ENCODE measurements at regions not wholly inside any gene's neighbourhood (a gene's known extent, or its start where the extent isn't known, plus 50 kb on each side); places are given as distances from the start of the nearest gene placed in this dataset.

- H3K4me3 ChIP-seq (replicated peaks; ENCODE audit: insufficient read depth, low read length) = no peak overlapping the region
- H3K27ac ChIP-seq (replicated peaks) = no peak overlapping the region
- TF ChIP-seq SPI1 (IDR thresholded peaks at IDR 0.05; ENCODE audit: borderline replicate concordance, low read depth) = no peak
- no peak for TF ChIP-seq POLR2AphosphoS5 (IDR thresholded peaks at IDR 0.05; ENCODE audit: low read depth)
- no peak for TF ChIP-seq CTCF (IDR thresholded peaks at IDR 0.05; ENCODE audit: insufficient read depth, low read length)
- no peak for TF ChIP-seq GABPA (IDR thresholded peaks at IDR 0.05; ENCODE audit: low read depth)
- TF ChIP-seq REST (IDR thresholded peaks at IDR 0.05; ENCODE audit: insufficient replicate concordance, low read depth) = no peak
- no peak for DNase-seq (ENCODE audit: low read depth in 1 of 2, low spot score in 1 of 2)
- H3K27me3 ChIP-seq (ENCODE audit: insufficient read depth, poor library complexity, severe bottlenecking) = no peaks in the 10 kb centered on the region
Measured at GRCh38 chr3:103813955-103814354, 1379.1 kb downstream of the ZPLD1 start.

- TF ChIP-seq POLR2AphosphoS5 (IDR thresholded peaks at IDR 0.05; ENCODE audit: low read depth) (no peak), REST (IDR thresholded peaks at IDR 0.05; ENCODE audit: insufficient replicate concordance, low read depth) (no peak), CTCF (IDR thresholded peaks at IDR 0.05; ENCODE audit: insufficient read depth, low read length) (no peak), SPI1 (IDR thresholded peaks at IDR 0.05; ENCODE audit: borderline replicate concordance, low read depth) (no peak), GABPA (IDR thresholded peaks at IDR 0.05; ENCODE audit: low read depth) (no peak)
- no peak for DNase-seq (ENCODE audit: low read depth in 1 of 2, low spot score in 1 of 2)
- no peaks in the 10 kb centered on the region for H3K27me3 ChIP-seq (ENCODE audit: insufficient read depth, poor library complexity, severe bottlenecking)
- H3K27ac ChIP-seq (replicated peaks) = no peak overlapping the region
- H3K4me3 ChIP-seq (replicated peaks; ENCODE audit: insufficient read depth, low read length) = no peak overlapping the region
Measured at GRCh38 chr3:103818398-103818797, 1383.6 kb downstream of the ZPLD1 start.

GRCh38 chr3:103818800-103819199 lies 1384.0 kb downstream of the ZPLD1 start:
- no peak for DNase-seq (ENCODE audit: low read depth in 1 of 2, low spot score in 1 of 2)
- no peaks in the 10 kb centered on the region for H3K27me3 ChIP-seq (ENCODE audit: insufficient read depth, poor library complexity, severe bottlenecking)
- no peak overlapping the region for H3K27ac ChIP-seq (replicated peaks)
- H3K4me3 ChIP-seq (replicated peaks; ENCODE audit: insufficient read depth, low read length) = no peak overlapping the region
- no peak for TF ChIP-seq REST (IDR thresholded peaks at IDR 0.05; ENCODE audit: insufficient replicate concordance, low read depth)
- no peak for TF ChIP-seq CTCF (IDR thresholded peaks at IDR 0.05; ENCODE audit: insufficient read depth, low read length)
- no peak for TF ChIP-seq GABPA (IDR thresholded peaks at IDR 0.05; ENCODE audit: low read depth)
- TF ChIP-seq POLR2AphosphoS5 (IDR thresholded peaks at IDR 0.05; ENCODE audit: low read depth) = no peak
- no peak for TF ChIP-seq SPI1 (IDR thresholded peaks at IDR 0.05; ENCODE audit: borderline replicate concordance, low read depth)

Measured in HL-60 (cell line).